HG02938 (cell line): ENCODE measurements at regions not wholly inside any gene's neighbourhood (a gene's known extent, or its start where the extent isn't known, plus 50 kb on each side); places are given as distances from the start of the nearest gene placed in this dataset.

ENCODE experiments used
- ATAC-seq: cut with Tn5 transposase; IDR thresholded peaks from one replicate; pipeline ENCODE4 v1.9.1; 2021; ENCODE audit warnings: mild to moderate bottlenecking, moderate library complexity; ENCODE audit not compliant: unreplicated experiment

- no peak for ATAC-seq
Observed at GRCh38 chr5:152271420-152271819, 133.7 kb downstream of the NMUR2 start.

- no peak for ATAC-seq
Observed at GRCh38 chr5:152270096-152270495, 135.0 kb downstream of the NMUR2 start.

GRCh38 chr5:152269533-152269932 is 135.5 kb downstream of the NMUR2 start:
- ATAC-seq = no peak

GRCh38 chr5:152264645-152265254 is 140.3 kb downstream of the NMUR2 start:
- no peak for ATAC-seq

- ATAC-seq = no peak
Observed at GRCh38 chr5:152262667-152263066, 142.4 kb downstream of the NMUR2 start.

- no peak for ATAC-seq
Observed at GRCh38 chr5:152260940-152261339, 144.1 kb downstream of the NMUR2 start.

GRCh38 chr5:152259702-152260101 is 145.4 kb downstream of the NMUR2 start:
- ATAC-seq = no peak

GRCh38 chr5:152256580-152256979 is 148.5 kb downstream of the NMUR2 start:
- no peak for ATAC-seq

GRCh38 chr5:152255411-152255810 is 149.7 kb downstream of the NMUR2 start:
- ATAC-seq = no peak

GRCh38 chr5:152247850-152248385 is 157.2 kb downstream of the NMUR2 start:
- ATAC-seq = no peak

- ATAC-seq = no peak
Observed at GRCh38 chr5:152246401-152246800, 158.7 kb downstream of the NMUR2 start.

- no peak for ATAC-seq
Observed at GRCh38 chr5:152237531-152237930, 167.5 kb downstream of the NMUR2 start.

- ATAC-seq = no peak
Observed at GRCh38 chr5:152226191-152226590, 178.9 kb downstream of the NMUR2 start.

GRCh38 chr5:152221721-152222629 is 183.1 kb downstream of the NMUR2 start:
- no peak for ATAC-seq

GRCh38 chr5:152218694-152219093 is 186.4 kb downstream of the NMUR2 start:
- ATAC-seq = no peak

GRCh38 chr5:152205804-152206203 is 199.3 kb downstream of the NMUR2 start:
- ATAC-seq = no peak

GRCh38 chr5:152202321-152202720 is 202.8 kb downstream of the NMUR2 start:
- no peak for ATAC-seq

GRCh38 chr5:152193391-152194107 is 211.5 kb downstream of the NMUR2 start:
- no peak for ATAC-seq

GRCh38 chr5:152188251-152188650 is 216.8 kb downstream of the NMUR2 start:
- no peak for ATAC-seq

- ATAC-seq = no peak
Observed at GRCh38 chr5:152187668-152188067, 217.4 kb downstream of the NMUR2 start.

- ATAC-seq = no peak
Observed at GRCh38 chr5:152185547-152186245, 219.4 kb downstream of the NMUR2 start.
